ENCODE measurements at regions not wholly inside any gene's neighbourhood (a gene's known extent, or its start where the extent isn't known, plus 50 kb on each side); places are given as distances from the start of the nearest gene placed in this dataset.
A peak's percentile ranks its signal among the peaks of the same experiment; 100 is the strongest.

DNA sequence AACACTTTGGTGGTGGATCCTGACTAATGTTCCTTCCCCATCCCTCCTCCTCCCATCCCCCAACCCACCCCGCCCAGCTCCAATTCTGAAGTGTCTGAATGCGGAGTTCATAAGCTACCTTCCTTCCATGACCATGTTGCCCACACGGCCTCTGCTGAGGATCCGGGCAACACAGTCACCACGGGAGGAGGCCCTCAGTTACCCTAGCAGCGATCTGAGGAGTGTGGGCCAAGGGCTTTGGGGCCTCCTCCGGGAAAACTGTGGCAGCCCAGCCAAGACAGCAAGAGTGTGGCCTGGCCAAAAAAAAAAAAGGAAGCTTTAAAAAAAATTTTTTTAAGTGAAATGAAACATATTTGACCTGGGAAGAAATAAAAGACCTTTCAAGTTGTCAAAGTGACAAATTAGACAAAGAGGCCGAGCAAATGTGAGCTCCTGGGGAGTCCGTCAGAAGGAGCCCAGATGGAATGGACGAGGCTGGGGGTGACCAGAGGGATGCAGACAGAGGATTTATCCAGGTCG, 169.0 kb upstream of the PKDCC start:
- TF ChIP-seq, protein P1, sequence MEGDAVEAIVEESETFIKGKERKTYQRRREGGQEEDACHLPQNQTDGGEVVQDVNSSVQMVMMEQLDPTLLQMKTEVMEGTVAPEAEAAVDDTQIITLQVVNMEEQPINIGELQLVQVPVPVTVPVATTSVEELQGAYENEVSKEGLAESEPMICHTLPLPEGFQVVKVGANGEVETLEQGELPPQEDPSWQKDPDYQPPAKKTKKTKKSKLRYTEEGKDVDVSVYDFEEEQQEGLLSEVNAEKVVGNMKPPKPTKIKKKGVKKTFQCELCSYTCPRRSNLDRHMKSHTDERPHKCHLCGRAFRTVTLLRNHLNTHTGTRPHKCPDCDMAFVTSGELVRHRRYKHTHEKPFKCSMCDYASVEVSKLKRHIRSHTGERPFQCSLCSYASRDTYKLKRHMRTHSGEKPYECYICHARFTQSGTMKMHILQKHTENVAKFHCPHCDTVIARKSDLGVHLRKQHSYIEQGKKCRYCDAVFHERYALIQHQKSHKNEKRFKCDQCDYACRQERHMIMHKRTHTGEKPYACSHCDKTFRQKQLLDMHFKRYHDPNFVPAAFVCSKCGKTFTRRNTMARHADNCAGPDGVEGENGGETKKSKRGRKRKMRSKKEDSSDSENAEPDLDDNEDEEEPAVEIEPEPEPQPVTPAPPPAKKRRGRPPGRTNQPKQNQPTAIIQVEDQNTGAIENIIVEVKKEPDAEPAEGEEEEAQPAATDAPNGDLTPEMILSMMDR (IDR thresholded peaks at IDR 0.05): no peak
- 64 to 68% methylated on average over 11 of the region's 11 CpGs for WGBS, 2 donors
- peak overlapping the region in 3 of 10 donors; percentile 9 to 31 (median 29) for H3K27ac ChIP-seq
- DNase-seq (peak in 1 of 2 donors; percentile 37), ATAC-seq (peak in 7 of 8 donors; percentile 31 to 73 (median 48))
- no peak overlapping the region for H3K4me3 ChIP-seq
- no peaks in the 10 kb centered on the region for H3K27me3 ChIP-seq
- peaks cover 0 to 18% (median 9%) of the 10 kb centered on the region in 9 donors for H3K4me1 ChIP-seq
- intact Hi-C loops (cut with DNase I): no loop called here
- no peaks in the 10 kb centered on the region for H3K36me3 ChIP-seq
- H3K9me3 ChIP-seq: no peaks in the 10 kb centered on the region

DNA sequence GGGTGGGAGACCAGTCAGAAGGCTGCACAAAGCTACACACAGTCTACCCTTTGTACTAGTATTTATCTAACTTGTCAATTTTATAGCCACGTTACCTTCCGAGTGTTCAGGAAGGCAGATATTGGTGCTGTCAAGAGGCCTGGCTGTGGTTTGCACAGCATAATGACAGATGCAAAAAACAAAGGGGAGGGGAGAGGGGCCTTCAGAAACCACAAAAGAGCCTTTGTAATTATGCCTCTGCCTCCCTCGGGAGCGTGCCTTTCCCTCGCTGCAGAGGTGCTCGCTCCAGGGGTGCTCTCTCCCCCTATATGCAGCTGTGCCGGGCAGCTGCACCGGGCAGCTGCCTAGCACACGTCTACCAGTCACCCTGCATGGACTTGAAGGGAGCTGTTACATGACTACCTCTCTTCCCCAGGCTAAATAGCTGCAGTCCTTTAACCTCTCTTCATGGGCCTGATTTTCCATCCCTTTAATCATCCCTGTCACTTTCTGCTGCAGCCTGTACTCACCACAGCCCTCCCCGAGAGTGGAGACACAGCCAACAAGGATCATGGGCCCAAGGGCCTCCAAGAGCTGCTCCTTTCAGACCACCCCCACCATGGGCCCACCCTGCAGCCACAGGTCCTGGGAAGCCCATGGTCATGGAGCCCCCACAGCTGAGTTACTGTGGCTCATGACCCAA, 168.4 kb upstream of the PKDCC start:
- TF ChIP-seq, protein P1 (IDR thresholded peaks at IDR 0.05): no peak
- peak overlapping the region in 3 of 10 donors; percentile 25 to 29 (median 28) for H3K27ac ChIP-seq
- WGBS, 2 donors: 54 to 55% methylated on average over 9 to 10 of the region's 10 CpGs
- intact Hi-C loops (cut with DNase I): no loop called here
- DNase-seq (no peak), ATAC-seq (peak; percentile 27 to 61 (median 38))
- no peak overlapping the region for H3K4me3 ChIP-seq
- H3K36me3 ChIP-seq: no peaks in the 10 kb centered on the region
- no peaks in the 10 kb centered on the region for H3K9me3 ChIP-seq
- H3K27me3 ChIP-seq: no peaks in the 10 kb centered on the region
- peaks cover 0 to 18% (median 9%) of the 10 kb centered on the region in 9 donors for H3K4me1 ChIP-seq

DNA sequence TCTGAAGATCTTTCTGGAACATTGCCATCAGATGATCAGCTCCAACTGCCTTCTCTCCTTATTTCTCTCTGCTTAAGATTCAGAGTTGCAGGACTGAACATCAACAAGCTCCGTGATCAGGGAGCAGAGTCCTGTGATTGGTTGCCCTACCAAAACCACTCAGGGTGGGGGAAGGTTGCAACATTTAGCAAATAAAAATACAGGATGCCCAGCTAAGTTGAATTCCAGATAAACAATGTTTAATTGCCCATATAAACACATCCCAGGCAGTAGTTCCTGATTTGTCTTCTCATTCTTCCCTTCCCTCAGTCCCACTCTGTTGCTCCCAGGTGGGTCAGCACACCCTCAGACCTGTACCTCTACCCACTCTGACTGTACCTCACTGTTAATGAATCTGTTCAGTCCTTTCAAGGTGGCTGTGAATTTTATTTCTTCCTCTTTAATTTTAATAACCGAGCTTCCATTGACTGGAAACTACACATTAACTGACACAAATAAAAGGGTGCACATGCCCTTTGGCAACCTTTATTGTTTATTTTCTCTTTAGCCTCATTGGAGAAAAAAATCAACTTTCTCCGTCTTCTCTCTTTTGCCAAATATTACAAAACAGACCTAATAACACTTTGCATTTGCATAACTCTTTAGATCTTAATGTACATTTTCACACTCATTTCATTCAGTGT, 167.1 kb upstream of the PKDCC start:
- Histone ChIP-seq H3K4me3 (no peak overlapping the region), H3K9me3 (no peaks in the 10 kb centered on the region), H3K4me1 (peaks cover 0 to 18% (median 9%) of the 10 kb centered on the region in 9 donors), H3K36me3 (no peaks in the 10 kb centered on the region), H3K27ac (no peak overlapping the region), H3K27me3 (no peaks in the 10 kb centered on the region)
- DNase-seq (no peak), ATAC-seq (no peak)
- 85 to 91% methylated on average over 3 of the region's 3 CpGs for WGBS, 2 donors
- TF ChIP-seq, protein P1 (IDR thresholded peaks at IDR 0.05): no peak
- intact Hi-C loops (cut with DNase I): no loop called here

DNA sequence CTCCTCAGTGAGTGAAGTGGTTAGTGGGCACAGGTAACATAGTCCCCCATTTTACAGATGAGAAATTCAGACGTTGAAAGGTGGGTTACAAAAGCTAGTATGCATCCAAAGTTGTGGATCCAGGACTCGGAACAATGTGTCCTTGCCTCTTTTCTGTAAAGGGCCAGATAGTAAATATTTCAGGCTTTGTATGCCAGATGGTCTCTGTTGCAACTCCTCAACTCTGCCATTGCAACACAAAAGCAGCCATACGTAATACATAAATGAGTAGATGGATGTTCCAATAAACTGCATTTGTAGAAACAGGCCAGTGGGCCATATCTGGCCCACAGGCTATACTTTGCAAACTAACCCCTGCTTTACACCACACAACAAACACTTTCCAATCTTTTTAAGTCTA, 166.6 kb upstream of the PKDCC start:
- H3K9me3 ChIP-seq: no peaks in the 10 kb centered on the region
- DNase-seq: no peak
- TF ChIP-seq, protein P1 (IDR thresholded peaks at IDR 0.05): no peak
- intact Hi-C loops (cut with DNase I): no loop called here
- H3K36me3 ChIP-seq: no peaks in the 10 kb centered on the region
- H3K27ac ChIP-seq: no peak overlapping the region
- H3K4me3 ChIP-seq: no peak overlapping the region
- ATAC-seq: no peak
- peaks cover 0 to 18% (median 11%) of the 10 kb centered on the region in 9 donors for H3K4me1 ChIP-seq
- no peaks in the 10 kb centered on the region for H3K27me3 ChIP-seq
- 84 to 85% methylated on average over 3 of the region's 3 CpGs for WGBS, 2 donors

Measured in heart right ventricle (tissue), 16 donors.